ENCODE measurements at regions not wholly inside any gene's neighbourhood (a gene's known extent, or its start where the extent isn't known, plus 50 kb on each side); places are given as distances from the start of the nearest gene placed in this dataset.
A peak's percentile ranks its signal among the peaks of the same experiment; 100 is the strongest.

DNA sequence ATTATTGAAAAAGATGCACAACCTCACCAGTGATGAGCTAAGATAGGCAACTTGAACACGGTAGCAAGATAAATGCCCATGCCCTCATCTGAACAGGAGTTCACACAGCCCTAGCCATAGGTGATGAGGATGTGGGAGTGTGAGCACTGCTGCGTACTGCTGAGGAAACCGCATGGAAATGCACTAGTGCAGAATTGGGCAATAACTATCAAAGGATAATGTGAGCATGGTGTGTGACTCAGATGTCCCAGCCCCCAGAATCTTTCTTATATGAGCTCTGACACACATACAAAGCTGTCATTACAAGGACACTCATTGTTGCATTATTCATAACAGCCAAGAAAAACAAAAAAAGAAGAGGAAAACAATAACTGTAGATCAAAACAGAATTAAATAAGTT is 521.2 kb downstream of the IRX1 start:
- no peak for DNase-seq (ENCODE audit: low spot score)

DNA sequence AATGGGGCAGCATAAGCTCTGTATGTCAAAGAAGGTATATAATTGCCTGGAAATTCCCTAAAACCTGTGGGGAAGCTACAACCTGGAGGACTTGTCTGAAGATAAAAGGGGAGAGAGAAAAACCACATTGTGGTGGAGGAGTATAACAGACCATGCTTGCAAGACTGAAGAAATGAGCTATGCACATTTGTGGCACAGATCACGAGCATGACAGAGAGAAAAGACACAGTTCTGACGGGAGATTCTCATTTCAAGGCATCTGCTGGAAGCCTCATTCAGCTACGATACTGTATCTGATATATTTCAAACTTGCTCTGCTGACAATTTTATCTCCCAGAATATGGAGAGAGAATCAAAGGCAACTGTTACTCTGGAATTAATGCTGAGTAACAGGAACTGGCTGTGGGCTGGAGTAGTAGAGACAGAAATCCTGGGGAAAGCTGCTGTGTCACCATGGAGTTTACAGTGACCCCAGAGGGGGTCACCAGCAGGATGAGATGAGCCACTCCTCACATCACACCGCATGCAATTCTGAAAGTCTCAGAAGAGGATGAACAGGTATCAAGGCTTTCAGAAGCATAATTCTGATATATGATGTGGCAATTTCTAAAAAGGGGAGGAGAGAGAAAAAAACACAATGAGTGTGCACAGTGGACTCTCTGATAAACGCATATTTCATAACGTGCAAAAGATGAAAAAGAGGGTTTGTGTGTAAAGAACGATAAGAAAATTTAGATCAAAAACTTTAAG is 528.8 kb downstream of the IRX1 start:
- DNase-seq (ENCODE audit: low spot score) = no peak

DNA sequence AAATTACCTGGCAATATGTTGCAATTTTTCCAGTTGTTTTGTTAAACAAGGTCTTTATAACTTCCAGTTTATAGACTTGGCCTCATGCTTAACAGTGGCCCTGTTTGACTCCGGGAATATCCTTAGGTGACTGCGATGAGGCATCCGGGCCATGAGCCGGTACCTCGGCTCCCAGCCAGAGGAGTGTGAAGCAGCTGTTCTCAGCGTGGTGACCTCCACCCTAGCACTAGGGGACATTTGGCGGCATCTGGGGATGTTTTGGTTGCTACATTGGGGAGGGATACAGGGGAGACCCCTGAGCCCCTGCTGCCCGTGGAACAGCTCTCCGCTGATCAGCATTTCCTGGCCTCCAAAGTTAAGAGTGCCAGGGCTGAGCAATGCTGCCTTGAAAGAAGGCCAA is 533.4 kb downstream of the IRX1 start:
- no peak for DNase-seq (ENCODE audit: low spot score)

DNA sequence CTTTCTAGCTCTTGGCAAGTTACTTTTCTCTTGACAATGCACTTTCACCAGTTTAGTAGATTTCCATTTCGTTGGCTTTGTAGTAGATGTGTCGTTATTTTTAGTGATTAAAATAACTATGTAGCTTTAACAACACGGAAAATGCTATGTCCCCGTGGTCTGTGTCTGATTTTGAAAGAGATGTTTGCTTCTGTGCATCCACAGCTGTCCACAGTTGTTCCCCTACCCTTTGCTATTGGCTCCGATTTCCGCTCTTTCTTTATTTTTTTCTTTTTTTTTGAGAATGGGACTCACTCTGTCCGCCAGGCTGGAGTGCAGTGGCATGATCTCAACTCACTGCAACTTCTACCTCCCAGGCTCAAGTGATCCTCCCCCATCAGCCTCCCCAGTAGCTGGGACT is 533.9 kb downstream of the IRX1 start:
- no peak for DNase-seq (ENCODE audit: low spot score)

DNA sequence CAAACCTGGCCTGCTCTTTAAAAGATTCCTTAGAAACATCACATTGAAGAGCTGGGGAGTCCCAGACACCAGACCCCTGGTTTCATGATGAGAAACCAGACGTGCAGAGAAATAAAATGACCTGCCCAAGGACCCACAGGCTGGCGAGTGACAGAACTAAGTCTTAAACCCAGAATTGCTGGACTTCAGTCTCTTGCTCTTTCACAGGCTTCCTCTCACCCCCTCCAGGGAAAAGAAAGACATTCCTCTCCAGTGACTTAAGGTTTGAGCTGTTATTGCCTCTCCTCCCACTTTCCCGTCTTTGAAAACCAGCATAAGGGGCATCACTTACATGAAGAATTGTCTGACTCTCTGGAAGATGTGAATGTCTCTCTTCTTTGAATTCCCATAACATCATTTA is 535.2 kb downstream of the IRX1 start:
- DNase-seq (ENCODE audit: low spot score) = no peak

DNA sequence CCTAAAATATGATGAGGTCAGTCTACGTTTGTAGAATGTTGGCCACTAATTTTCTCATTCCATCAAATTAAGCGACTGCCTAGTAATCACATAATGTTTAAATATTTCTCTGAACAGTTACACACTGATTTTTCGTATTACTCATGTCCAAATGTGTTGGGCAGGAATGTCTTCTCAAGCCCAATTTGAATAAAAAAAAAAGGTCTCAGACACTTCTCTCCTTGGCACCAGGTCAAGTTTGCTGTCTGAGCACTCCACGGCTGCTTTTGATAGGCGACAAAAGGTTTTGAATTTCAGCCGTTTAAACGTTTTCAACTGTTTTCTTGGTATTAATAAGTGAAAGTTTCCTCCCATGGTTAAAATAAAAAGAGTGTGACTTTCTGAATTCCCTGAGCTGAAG is 542.1 kb downstream of the IRX1 start:
- DNase-seq (ENCODE audit: low spot score) = no peak

DNA sequence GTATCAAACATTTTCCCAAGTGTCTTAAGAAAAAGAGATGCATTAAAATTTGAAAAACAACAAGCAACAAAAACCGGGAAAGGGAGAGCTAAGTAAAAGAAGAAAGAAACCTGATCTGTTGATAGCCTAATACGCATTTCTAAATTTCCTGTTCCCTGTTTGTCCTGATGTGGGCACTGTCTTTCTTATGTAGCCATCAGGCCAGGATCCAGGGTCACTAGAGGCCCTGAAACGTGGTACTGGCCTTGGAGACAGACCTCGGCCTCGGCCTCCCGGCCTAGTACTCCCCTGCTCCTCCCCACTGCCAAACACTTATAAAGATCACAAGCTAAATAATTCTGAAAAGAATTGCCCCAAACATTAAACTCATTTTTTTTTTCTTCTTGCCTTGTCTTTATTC is 547.2 kb downstream of the IRX1 start:
- DNase-seq (ENCODE audit: low spot score) = no peak

DNA sequence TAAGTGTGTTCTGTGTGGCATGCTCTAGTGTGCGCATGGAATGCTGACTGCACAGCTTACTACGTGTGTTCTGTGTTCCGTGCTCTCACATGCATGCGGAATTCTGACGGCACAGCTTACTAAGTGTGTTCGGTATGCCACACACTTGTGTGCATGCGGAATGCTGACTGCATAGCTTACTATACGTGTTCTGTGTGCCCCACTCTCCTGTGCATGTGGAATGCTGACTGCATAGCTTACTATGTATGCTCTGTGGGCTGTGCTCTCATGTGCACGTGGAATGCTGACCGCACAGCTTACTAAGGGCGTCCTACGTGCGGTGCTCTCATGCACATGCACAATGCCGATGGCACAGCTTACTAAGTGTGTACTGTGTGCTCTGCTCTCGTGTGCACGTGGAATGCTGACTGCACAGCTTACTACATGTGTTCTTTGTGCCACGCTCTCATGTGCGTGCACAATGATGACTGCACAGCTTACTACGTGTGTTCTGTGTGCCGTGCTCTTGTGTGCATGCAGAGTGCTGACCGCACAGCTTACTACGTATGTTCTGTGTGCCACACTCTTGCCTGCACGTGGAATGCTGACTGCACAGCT is 548.9 kb downstream of the IRX1 start:
- DNase-seq (ENCODE audit: low spot score) = no peak

DNA sequence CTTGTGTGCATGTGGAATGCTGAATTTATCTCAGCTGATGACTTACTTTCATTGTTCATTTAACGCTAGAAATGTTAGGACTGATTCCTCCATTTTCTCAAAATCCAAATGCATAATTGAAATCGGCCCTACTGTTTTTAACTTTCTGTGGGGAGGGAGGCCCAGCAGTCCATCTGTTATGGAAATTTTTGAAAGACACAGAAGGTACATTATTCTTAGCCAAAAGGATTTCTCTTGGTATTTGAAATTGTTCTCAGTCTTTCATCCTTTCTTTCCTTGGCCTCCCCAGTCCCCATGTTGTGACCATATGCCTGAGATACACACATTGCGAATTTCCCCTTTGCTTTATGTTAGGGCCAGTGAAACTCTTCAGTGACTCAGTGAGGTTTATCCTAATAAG is 549.9 kb downstream of the IRX1 start:
- DNase-seq (ENCODE audit: low spot score) = no peak

DNA sequence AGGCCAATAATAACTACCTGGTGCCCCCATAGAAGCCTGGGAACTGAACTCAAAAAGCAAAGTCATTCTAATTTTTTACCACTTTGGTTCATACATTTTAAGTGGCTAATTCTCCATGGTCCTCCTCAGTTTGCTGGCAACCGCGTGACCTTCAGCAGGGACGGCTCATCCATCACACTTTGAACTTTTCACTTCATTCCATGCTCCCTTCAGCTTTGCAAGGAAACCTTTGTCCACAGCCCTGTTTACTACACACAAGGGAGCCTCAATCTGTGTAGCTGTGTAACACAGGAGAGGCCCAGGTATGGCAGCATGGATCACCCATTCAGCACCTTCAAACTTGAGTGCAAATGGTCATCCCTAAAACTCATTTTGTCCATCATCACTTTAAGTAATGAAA is 552.4 kb downstream of the IRX1 start:
- no peak for DNase-seq (ENCODE audit: low spot score)

DNA sequence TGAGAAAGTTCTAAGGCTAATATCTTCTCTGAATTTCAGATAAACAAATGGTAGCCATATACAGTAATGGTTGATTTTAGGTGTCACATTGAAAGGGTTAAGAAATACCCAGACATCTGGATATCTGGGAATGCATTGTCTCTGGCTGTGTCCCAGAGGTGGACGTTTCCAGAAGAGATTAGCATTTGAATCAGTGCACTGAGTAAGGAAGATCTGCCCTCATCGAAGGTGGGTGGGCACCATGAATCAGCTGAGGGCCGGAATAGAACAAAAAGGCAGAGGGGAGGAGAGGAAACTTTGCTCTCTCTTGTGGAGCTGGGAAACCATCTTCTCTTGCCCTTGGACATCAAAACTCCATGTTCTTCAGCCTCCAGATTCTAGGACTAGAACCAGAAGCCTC is 554.4 kb downstream of the IRX1 start:
- no peak for DNase-seq (ENCODE audit: low spot score)

DNA sequence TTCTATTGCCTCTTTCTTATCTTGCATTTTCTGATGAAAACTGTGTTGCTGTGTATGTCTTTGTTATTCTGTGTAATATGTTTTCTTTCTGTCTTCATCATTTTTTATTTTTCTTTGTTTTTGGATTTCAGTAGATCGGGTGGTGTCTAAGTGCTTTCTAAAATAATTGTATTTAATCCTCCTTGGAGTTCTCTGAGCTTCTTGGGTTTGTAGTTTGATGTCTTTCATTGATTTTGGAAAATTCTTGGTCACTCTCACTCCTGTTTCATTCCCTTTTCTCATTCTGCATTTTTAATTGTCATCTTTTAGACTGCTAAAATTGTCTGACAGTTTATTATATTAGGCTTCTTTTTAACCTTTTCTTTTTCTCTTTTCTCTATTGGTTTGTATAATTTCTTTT is 560.5 kb downstream of the IRX1 start:
- DNase-seq (ENCODE audit: low spot score) = no peak

DNA sequence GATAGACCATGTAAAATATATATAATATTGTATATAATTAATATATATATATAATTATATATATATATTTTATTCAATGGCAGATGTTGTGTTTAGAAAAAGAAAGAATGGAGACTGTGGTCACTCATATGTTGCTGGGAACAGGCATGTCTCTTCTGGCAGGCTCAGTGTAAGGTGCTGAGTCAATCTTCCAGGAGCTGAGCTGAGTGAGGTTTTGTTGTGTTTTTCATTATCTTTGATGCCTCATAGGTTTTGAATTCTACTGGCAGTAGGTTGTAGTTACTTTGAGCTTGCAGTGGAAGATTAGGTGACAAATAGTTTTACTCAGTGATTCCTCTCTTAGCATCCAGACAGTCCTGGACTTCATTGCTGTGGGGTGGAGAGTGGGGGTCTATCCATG is 561.3 kb downstream of the IRX1 start:
- no peak for DNase-seq (ENCODE audit: low spot score)

DNA sequence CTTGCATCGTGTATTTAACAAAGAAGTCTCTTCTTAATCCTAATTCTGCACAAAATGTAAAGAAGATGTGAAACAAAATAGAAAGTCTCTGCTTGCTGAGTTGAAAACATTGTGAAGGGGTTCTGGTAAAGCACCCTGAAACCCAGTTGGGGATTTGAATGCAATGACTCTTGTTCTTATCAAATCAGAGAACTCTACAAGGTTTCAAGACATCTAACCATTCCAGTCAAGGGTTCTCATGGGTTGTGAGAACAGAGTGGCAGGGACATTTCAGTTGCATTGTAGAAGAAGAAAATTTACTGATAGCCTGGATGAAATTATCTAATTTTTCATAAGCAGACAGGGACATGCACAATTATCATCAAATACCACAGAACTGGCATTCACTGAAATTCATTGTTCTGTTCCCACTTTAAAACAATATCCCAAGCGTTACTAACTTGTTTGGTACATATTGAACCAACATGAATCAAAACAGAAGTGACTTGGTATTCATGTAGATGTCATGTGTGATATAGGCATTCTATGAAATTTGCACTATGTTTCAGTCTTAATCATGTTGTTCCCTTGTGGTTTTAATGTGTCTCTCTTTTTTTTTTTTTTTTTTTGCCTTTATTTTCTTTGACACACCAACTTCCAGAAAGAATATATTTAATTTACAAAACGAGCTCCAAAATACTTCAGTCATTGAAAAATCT is 563.3 kb downstream of the IRX1 start:
- peak; percentile 25 for DNase-seq (ENCODE audit: low spot score)

DNA sequence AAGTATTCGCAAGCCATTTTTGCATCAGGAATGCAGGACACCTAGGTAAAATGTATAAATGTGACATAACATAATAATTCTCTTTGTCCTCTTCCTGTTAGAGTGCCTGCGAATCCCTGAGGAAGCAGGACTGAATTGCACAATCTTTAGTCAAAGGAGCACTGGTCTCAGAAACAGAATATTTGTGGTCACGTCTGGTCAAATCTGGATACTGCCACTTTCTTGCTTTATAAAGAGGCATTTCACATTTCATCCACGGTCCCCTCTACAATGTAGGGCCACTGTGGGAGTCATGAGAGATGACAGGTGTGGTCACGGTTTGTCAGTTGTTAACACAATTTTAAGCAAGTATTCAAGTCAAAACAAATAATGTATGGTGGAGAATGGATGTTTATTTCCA is 564.0 kb downstream of the IRX1 start:
- no peak for DNase-seq (ENCODE audit: low spot score)

DNA sequence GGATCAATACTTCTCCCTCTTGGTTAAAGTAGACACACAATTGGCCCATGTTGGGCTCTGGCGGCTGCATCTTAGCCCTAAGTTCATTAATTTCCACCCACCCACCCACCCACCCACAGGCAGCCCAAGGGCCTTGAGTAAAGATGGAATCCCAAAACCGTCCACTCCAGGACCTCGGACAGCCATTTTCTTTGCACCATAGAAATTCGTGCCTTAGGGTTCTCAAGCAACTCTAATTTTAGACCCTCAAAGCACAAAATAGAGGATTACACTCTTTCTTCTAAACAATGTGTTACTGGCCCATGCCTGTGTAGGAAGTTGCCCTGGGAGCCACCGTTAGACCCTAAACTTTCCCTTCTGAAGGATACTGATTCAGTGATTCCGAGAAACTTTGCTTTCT is 568.5 kb downstream of the IRX1 start:
- no peak for DNase-seq (ENCODE audit: low spot score)

DNA sequence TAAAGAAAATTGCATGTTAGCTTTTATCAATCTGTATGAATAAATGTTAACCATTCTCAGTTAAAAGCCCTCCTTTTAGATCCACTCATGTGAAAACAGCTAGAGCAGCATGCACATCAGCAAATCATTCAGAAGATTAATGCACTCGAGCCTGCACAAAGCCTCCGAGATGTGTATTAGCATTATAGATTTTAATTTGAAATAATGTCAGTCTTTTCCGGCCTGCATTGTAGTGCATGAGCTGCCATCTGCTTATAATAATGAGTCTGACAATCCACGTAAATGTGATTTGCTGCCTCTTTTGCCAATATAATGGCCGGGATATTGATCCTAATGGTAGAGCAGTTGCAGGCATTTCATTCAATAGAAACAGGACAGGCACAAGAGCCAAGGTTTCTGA is 585.1 kb downstream of the IRX1 start:
- DNase-seq (ENCODE audit: low spot score) = no peak

DNA sequence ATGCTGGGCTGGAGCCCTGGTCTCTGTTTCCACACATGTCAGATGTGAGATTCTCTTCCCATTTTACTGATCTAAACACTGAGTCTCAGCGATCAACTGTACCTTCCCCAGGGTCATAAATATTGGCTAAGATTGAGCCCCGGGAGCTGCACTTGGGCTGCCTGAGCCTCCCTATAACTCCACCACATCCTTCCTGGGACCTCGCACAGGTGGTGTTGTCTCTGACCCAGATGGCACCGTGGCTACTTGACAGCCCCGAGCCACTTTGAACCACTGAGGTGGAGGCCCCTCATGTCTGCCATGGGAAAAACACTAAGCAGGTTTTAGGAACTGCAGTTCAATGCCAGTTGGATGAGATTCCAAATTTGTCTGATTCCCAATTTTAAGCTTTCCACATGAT is 586.5 kb downstream of the IRX1 start:
- DNase-seq (ENCODE audit: low spot score) = no peak

DNA sequence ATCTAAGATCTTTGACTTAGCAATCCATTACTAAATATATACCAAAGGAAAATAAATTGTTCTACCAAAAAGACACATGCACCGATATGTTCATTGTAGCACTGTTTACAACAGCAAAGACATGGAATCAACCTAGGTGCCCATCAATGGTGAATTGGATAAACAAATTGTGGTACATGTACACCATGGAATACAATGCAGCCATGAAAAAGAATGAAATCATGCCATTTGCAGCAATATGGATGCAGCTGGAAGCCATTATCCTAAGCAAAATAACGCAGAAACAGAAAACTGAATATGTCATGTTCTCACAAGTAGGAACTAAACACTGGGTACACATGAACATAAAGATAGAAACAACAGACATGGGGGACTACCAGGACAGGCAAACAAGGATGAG is 589.5 kb downstream of the IRX1 start:
- no peak for DNase-seq (ENCODE audit: low spot score)

DNA sequence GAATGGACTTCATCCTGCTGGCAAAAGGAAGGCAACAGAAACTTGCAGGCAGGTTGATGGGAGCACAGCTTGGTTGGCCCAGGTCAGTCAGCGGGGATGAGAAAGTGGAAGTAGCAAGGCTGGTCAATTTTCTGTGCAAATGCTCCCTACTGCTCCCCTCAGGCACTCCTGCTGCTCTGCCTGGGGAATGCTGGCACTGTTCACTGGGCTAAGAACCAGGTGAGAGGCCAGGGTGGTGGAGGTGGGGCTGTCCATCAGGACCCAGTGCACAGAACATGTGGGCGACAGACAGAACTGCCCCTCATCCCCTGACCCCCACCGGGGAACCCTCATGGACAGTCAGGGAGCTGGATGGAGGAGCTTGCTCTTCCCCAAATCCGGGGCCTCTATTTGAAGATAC is 593.1 kb downstream of the IRX1 start:
- no peak for DNase-seq (ENCODE audit: low spot score)

DNA sequence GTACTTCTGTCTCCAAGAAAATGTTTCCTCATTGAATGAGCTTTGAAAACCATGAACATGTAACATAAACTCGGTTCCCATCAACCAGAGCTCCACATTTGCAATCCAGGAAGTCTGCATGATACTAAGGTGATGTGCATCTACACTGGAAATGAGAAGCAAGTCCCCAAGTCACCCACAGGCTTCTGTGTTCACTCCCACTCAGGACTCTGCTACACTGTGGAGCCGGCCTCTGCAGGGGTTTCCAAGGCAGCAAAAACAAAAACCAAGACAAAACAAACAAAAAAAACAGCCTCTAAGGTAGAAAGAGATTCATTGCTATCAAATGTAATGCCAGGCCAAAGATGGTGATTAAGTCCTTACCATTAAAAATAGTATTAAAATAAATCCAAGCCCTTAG is 593.7 kb downstream of the IRX1 start:
- no peak for DNase-seq (ENCODE audit: low spot score)

DNA sequence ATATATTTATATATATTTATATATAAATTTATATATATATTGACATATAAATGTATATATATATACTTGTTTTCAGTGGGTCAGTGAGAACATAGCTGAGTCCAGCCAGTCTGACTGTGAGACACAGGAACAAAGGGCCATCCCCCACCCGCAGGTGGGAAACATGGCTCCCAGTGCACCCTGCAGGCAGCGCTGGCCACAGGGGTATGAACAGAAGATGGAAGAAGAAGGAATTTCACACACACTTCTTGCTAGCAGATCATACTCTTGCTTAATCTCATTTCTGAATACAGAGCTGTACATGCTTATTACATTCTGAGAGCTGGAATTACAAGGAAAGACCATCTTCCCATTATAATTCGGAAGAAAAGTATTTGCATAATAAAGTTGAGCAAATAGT is 595.4 kb downstream of the IRX1 start:
- DNase-seq (ENCODE audit: low spot score) = no peak

DNA sequence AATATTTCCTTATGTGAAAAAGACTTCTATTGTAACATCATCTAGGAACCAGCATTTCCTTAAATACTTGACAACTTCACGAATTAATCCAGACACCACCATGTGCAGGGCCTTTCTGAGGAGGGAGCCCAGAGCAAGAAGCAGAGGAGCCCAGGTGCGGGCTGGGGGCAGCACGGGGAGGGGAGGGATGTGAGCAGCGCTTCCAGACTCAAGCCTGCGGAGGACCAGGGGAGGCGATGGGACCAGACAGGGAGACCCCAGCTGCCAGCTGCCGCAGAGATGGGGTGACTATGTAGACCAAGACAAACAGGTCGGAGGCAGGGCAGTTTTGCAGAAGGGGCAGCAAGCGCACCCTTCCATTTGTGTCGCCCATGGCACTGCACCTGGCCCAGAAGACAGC is 596.1 kb downstream of the IRX1 start:
- no peak for DNase-seq (ENCODE audit: low spot score)

DNA sequence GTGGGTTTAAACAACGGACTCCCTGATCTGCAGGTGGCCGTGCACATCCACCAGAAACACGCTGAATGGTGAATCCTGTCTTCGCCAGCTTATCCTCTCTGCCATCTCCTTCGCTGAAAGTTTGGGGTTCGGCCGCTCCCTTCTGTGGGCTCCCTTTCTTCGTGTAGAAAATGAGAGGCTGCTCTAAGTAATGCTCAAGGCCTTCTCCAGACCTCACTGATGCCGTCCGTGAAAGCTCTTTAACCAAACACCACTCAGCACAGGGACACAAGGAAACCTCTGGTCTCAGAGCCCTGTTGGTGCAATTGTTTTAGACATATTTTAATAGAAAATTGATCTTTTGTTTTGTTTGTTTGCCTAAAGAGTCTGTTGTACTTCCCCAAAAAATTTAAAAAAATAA is 596.5 kb downstream of the IRX1 start:
- DNase-seq (ENCODE audit: low spot score) = no peak

All from activated CD4-positive, alpha-beta T cell treated with anti-CD3 and anti-CD28 coated beads, Interleukin-2, Interleukin-4, amounts not matched to agents 100 ng/mL and 50 ng/mL, durations not matched to agents 16 hours and 8 hours (primary cell).